ENCODE measurements at regions not wholly inside any gene's neighbourhood (a gene's known extent, or its start where the extent isn't known, plus 50 kb on each side); places are given as distances from the start of the nearest gene placed in this dataset.

DNA sequence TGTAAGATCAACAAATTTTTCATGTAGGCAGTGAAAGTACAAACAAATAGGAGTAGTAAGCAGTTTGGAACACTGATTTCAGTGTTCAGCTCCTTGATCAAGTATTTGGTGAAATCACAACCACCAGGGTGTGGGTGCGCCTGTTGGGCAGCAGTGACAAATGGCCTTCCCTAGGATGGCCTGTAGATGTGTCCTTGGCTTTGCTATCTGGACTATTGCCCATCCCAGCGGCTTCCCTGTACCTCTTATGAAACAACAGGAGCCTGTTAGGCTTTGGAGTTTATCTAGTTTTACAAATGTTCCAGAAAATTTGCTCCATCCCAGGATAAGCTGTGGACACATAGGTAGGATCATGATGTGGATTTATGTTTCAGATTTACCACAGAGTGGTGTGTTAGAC lies 216.8 kb upstream of the FAT1 start:
- ChIA-PET CTCF (no interaction called here), POLR2A (no interaction called here)
- no peaks in the 10 kb centered on the region for H3K27me3 ChIP-seq (ENCODE audit: control insufficient read depth, insufficient read depth, low read length)
- no peak for DNase-seq (ENCODE audit: low read depth)
- H3K36me3 ChIP-seq (ENCODE audit: control insufficient read depth, insufficient read depth, low read length) = no peaks in the 10 kb centered on the region
- no peak overlapping the region for H3K4me3 ChIP-seq (ENCODE audit: low read depth, low read length)
- TF ChIP-seq, protein P1, sequence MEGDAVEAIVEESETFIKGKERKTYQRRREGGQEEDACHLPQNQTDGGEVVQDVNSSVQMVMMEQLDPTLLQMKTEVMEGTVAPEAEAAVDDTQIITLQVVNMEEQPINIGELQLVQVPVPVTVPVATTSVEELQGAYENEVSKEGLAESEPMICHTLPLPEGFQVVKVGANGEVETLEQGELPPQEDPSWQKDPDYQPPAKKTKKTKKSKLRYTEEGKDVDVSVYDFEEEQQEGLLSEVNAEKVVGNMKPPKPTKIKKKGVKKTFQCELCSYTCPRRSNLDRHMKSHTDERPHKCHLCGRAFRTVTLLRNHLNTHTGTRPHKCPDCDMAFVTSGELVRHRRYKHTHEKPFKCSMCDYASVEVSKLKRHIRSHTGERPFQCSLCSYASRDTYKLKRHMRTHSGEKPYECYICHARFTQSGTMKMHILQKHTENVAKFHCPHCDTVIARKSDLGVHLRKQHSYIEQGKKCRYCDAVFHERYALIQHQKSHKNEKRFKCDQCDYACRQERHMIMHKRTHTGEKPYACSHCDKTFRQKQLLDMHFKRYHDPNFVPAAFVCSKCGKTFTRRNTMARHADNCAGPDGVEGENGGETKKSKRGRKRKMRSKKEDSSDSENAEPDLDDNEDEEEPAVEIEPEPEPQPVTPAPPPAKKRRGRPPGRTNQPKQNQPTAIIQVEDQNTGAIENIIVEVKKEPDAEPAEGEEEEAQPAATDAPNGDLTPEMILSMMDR (IDR thresholded peaks at IDR 0.05; ENCODE audit: insufficient read depth, low read depth, low read length) = no peak

DNA sequence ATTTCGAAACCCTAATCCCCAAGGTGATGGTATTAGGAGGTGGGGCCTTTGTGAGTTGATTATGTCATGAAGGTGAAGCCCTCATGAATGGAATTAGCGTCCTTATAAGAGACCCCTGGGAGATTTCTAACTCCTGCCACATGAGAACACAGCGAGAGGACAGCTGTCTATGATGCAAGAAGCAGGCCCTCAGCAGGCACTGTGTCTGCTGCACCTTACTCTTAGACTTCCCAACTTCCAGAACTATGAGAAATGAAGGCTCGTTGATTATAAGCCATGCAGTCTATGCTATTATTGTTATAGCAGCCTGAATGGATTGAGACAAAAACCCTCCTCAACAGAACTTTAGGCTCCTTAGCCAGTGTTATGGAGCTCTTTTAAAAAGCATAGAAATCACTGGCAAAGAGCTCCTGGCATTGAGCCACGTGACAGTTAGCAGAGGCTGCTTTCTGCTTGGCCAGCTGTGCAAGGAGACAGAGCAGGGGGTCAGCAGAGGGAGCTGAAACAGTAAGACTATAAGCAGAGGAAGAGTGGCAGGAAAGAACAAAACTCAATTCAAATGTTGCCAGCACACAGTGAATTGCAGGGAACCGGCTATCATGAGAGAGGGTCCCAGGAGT lies 219.2 kb upstream of the FAT1 start:
- no peak for DNase-seq (ENCODE audit: low read depth)
- POLR2A ChIA-PET = interaction anchor here (0.6 kb wide), 1 partner anchor 99 kb away, joined by 5 read pairs; no protein-coding TSS in a partner anchor
- Histone ChIP-seq H3K27me3 (ENCODE audit: control insufficient read depth, insufficient read depth, low read length) (no peaks in the 10 kb centered on the region), H3K4me3 (ENCODE audit: low read depth, low read length) (no peak overlapping the region), H3K36me3 (ENCODE audit: control insufficient read depth, insufficient read depth, low read length) (no peaks in the 10 kb centered on the region)
- TF ChIP-seq, protein P1 (IDR thresholded peaks at IDR 0.05; ENCODE audit: insufficient read depth, low read depth, low read length) = no peak
- CTCF ChIA-PET = no interaction called here

DNA sequence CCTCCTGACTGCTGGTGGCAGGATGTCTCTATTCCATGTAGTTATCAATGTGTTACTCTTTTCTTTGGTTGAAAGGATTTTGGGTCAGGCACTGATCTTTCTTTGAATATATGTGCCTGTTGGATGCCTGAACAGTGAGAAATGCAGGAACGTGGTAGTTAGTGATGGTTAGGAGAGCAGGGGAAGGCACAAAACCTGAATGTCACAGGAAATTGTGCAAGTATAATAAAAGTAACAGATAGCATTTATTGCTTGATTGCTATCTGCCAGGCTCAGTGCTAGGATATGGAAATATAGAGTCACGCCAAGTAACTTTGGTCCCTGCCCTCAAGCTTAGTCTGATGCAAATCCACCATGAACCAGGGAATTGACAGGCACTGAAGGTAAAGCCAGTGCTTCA lies 219.8 kb upstream of the FAT1 start:
- no peaks in the 10 kb centered on the region for H3K27me3 ChIP-seq (ENCODE audit: control insufficient read depth, insufficient read depth, low read length)
- DNase-seq (ENCODE audit: low read depth) = no peak
- TF ChIP-seq, protein P1 (IDR thresholded peaks at IDR 0.05; ENCODE audit: insufficient read depth, low read depth, low read length) = no peak
- H3K36me3 ChIP-seq (ENCODE audit: control insufficient read depth, insufficient read depth, low read length) = no peaks in the 10 kb centered on the region
- ChIA-PET CTCF (interaction anchor here (0.6 kb wide), 1 partner anchor 18 kb away, joined by 3 read pairs; no protein-coding TSS in a partner anchor), POLR2A (no interaction called here)
- no peak overlapping the region for H3K4me3 ChIP-seq (ENCODE audit: low read depth, low read length)

DNA sequence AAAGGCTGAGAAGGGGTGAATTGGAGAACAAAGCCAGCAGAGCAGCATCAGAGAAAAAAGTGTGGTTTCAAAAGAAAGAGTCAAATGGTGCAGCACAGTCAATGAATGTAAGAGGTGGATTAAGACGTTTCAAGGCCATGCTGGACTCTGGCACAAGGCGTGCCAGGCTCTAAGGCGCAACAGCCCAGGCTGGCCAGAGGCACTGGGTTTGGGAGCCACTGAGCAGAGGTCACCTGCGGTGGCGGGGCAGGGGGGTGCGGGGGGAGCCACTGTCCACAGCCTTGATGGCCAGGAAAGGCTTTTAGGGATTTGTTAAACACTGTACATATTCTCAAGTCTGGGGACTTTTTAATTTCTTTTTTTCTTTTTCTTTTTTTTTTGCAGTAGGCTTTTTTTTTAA lies 222.5 kb upstream of the FAT1 start:
- Histone ChIP-seq H3K27me3 (ENCODE audit: control insufficient read depth, insufficient read depth, low read length) (no peaks in the 10 kb centered on the region), H3K36me3 (ENCODE audit: control insufficient read depth, insufficient read depth, low read length) (no peaks in the 10 kb centered on the region), H3K4me3 (ENCODE audit: low read depth, low read length) (no peak overlapping the region)
- no peak for DNase-seq (ENCODE audit: low read depth)
- ChIA-PET CTCF (no interaction called here), POLR2A (no interaction called here)
- TF ChIP-seq, protein P1 (IDR thresholded peaks at IDR 0.05; ENCODE audit: insufficient read depth, low read depth, low read length) = no peak

DNA sequence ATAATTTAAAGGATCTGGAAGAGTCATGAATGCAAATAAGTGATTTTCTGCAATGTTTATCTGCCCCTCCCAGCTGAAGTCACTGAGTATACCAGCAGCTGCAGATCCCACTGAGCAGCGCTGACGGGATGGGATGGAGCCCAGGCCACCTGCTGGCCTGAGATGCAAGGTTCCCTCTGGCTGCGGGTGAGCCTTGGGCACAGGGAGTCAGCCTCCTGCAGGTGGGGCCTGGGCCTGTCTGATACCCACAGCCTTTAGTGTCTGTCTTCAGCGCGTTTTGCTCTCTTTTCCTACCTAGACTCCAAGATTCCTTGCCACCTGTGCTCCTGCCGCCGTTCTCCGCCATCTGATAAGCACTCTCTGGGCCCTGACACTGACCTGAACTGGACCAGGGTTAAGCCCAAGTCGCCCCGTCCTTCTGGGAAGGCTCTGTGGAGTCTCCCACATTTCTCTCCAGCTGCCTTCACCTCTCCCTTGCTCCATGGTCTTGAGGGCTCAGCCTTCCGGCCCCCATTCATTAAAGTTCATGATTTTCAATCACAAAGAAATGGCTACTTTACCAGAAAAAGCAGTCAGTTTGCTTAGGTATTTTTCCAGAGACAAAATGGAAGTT lies 223.1 kb upstream of the FAT1 start:
- Histone ChIP-seq H3K4me3 (ENCODE audit: low read depth, low read length) (no peak overlapping the region), H3K36me3 (ENCODE audit: control insufficient read depth, insufficient read depth, low read length) (no peaks in the 10 kb centered on the region), H3K27me3 (ENCODE audit: control insufficient read depth, insufficient read depth, low read length) (no peaks in the 10 kb centered on the region)
- no peak for DNase-seq (ENCODE audit: low read depth)
- POLR2A ChIA-PET = no interaction called here
- CTCF ChIA-PET = interaction anchor here (0.6 kb wide), 1 partner anchor 318 kb away, joined by 3 read pairs; no protein-coding TSS in a partner anchor
- TF ChIP-seq, protein P1 (IDR thresholded peaks at IDR 0.05; ENCODE audit: insufficient read depth, low read depth, low read length) = peak; percentile 22; the same call in 1 of the 2 replicates

Data from BJ (cell line).